ENCODE measurements at regions not wholly inside any gene's neighbourhood (a gene's known extent, or its start where the extent isn't known, plus 50 kb on each side); places are given as distances from the start of the nearest gene placed in this dataset.
"Not testable (repeated sequence)": the region's sequence is repeated elsewhere in the genome, so short reads cannot be mapped to it uniquely, and the experiment has no call there.

DNA sequence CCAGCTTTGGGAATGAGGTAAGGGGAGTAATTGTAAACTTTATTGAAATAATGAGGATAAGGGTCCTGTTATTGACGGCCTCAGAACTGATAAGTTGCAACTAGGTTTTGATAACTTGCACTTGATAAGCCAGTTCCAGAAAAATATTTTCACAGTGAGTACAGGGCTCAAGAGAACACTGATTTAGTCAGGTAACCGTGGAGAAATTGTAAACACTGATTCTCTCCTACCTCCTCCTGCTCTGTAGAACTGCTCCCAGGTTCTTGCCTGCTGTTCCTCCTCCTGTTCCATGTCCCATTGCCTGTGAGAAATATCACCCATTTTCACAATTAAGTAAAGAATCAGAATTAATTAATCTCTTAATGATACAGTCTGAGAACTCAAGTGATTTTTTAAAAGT, 55.0 kb upstream of the CXXC4 start:
- no peak for DNase-seq

DNA sequence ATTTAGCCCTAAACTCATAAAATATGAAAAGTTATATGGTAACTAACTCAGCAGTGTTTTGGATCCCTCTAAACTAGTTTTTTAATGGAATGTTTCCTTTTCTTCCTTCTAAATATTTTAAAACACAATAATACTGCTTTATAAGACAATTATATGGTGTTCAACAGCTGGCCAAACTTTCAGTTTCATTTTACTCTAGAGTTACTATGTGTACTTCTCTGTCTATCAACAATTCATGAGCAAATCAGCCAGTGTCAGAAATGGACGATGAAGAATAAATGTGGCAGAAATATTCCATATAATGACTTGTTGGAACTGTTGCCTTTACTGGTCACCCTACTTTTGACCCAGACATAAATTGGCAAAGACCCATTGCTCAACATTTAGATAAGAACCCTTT, 64.8 kb upstream of the CXXC4 start:
- no peak for DNase-seq

DNA sequence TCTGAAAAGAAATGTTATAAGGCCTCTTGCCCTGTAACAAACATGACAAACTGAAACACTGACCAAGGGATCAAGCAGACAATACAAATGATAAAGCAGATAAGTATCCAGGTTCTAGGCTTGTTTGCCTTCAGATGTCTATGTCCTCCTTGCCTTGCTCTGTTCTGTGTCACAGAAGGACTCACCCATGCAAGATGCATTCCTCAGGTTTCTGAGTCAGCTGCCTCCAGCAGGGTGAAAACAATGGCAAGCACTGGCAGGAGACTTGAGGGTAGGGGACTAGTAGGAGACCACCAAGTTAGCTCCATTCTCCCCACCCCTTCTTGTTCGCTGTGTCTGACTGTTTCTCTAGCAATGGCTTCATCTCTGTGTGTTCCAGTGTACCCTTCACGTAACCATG, 76.6 kb upstream of the CXXC4 start:
- DNase-seq = no peak

DNA sequence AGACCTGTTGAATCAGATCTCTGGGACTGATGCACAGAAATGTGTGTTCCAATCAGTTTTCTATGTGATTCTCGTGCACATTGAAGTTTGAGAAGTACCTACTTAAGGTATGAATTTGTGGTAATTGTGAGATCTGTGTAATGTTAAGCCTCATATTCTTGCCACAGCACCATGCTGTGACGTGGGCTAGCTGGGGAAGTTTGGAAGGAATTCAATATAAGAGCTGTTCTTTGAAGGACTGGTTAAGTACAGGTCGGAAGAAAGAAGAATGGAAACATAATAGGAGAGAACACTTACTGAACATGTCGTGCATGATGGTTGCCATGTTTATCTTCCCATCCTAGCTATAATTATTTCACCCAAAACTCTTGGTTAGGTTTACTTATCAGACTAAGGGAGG, 79.7 kb upstream of the CXXC4 start:
- no peak for DNase-seq

DNA sequence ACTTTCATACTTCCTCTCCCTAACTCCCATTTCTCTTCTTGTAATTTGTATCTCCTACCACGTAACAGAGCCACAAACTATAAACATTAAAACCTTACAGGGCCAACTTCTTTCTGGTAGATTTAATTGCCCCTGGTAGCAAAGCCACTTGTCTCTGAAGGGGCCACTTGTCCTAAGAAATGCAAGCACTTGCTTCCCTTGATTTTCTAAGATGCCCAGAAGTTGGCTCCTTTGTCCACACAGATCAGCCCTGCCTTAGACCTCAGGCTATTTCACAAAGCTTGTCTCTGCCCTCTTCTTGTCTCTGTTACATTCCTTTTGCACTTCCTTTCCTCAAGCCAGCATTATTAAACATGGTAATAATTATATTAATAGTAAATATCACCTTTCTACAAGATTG, 80.6 kb upstream of the CXXC4 start:
- DNase-seq = no peak

DNA sequence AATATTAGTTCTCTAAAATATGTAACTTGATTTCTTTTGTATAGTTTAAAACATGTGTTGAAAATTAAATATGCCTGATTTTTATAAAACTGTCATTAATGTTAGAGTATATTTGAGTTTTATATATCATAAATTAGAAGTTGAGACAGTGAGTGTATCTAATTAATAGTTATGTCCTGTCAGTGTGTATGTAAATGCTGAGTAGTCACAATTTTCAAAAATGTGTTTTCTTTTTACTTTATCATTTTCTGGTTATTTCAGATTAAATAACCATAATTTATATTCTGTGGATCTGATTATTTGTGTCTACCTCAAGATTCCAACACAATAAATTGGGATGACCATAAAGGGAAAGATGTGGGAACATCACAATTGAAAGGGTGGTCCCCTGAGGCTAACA, 82.7 kb upstream of the CXXC4 start:
- DNase-seq = no peak

DNA sequence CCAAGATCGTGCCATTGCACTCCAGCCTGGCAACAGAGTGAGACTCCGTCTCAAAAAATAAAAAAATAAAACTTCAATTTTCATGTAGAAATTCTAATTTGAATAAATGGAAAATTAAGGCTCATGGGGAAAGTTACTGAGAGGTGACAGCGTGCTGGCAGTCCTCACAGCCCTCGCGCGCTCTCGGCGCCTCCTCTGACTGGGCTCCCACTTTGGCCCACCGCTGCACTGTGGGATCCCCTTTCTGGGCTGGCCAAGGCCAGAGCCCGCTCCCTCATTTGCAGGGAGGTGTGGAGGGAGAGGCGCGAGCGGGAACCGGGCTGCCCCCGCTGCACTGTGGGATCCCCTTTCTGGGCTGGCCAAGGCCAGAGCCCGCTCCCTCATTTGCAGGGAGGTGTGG, 86.8 kb upstream of the CXXC4 start:
- not testable (repeated sequence) for DNase-seq

DNA sequence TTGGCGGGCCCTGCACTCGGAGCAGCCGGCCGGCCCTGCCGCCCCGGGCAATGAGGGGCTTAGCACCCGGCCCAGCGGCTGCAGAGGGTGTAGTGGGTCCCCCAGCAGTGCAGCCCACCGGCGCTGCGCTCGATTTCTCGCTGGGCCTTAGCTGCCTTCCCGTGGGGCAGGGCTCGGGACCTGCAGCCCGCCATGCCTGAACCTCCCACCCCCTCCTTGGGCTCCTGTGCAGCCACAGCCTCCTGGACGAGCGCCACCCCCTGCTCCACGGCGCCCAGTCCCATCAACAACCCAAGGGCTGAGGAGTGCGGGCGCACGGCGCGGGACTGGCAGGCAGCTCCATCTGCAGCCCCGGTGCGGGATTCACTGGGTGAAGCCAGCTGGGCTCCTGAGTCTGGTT, 87.4 kb upstream of the CXXC4 start:
- not testable (repeated sequence) for DNase-seq

DNA sequence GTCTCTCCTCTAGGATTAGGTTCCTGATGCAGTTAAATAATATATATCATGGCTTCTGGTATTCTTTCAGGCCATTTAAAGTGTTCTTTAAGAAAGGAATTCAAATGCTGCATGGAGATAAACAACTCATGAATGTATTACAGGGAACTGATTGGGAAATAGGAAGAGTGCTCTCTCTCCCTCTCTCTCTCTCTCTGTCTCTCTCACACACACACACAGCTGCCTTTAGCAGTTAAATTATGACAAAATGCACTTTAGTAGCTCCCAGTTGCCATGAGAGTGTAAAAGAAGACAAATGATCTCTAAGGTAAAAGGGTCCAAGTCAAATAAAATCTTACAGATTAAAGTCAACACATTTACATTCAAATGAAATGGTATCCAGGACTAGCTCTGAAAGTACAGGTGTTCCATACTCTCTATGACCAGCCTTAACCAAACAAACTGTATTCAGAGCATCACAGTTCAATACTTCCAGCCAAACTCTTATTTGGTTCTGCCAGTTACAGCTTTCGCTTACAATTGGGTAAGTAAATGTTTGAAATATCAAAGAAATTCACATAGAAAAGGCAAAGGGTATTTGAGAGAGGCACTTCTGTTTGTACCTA, 94.7 kb upstream of the CXXC4 start:
- no peak for DNase-seq

DNA sequence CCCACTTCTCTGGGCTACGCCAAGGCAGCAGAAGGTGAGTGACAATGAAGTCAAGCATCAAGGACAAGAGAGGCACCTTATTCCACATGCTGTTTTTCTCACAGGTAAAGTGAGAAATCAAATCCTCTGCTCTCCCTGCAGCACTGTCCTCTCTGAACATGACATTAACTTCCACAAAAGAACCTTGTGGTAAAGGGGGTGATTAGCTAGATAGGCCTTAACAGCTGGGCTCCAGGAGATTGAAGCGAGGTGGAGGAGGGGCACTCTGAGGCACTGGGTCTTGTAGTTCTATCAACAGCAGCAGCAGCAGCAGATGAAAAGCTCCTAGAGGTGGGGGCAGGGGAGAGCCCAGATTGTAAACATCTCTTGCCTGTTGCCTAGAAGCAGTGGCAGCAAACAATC, 96.8 kb upstream of the CXXC4 start:
- no peak for DNase-seq

DNA sequence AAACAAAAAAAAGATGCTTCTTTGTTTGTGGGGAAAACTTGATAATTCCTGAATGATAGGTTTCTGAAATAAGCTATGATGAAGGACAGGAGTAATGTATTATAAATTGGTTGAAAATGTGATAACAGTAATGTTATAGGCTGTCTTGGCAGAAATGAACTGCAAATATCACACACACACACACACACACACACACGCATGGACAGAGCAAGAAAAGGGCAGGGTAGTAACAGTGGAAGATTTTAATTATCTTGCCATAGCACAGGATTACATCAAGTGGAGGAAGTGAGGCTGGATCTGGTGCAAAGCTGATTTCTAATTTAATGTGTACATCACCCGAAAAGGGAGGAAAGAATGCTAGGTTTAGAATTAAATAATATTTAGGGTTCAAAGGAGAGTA, 97.5 kb upstream of the CXXC4 start:
- no peak for DNase-seq

DNA sequence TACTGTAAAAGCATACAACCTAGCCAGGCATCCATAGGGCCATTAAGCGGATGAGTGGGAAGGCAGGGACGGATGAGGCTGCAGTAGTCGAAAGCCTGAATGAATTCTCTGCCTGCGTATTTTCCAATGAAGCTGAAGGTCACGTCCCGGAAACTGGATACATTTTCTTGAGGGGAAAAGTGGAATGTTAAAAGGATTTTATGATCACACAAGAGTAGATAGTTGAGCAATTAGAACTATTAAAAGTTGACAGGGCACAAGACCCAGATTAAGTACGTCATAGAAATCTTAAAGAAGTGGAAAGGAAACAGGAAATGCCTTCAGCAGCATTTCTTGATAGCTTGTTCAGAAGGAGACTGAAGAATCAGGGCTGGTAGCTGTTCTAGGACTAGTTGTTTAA, 98.3 kb upstream of the CXXC4 start:
- no peak for DNase-seq

DNA sequence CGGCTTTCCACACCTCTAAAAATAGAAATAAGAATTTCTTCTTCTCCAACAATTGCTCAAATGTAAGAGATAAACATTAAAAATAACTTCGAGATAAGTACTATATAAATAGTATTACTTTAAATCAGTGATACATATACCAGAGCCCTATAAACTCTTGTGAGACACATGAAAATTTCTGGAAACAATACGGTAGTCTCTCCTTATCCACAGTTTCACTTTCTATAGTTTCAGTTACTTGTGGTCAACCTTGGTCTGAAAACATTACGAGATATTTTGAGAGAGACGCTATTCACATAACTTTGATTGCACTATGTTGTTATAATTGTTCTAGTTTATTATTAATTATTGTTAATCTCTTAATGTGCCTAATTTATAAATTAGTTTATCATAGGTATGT, 101.5 kb upstream of the CXXC4 start:
- no peak for DNase-seq

DNA sequence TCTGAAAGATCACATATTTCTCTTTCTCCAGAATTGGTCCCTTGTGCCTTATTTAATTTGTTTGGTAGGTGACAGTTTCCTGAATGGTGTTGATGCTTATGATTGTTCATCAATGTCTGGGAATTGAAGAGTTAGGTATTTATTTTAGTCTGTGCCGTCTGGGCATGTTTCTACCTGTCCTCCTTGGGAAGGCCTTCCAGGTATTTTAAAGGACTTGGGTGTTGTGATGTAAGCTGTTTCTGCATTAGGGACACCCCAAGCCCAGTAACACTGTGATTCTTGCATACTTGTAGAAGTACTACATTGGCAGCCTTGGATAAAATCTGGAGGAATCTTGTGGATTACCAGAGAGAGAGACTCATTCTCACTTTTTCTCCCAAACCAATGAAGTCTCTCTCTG, 120.8 kb upstream of the CXXC4 start:
- no peak for DNase-seq

DNA sequence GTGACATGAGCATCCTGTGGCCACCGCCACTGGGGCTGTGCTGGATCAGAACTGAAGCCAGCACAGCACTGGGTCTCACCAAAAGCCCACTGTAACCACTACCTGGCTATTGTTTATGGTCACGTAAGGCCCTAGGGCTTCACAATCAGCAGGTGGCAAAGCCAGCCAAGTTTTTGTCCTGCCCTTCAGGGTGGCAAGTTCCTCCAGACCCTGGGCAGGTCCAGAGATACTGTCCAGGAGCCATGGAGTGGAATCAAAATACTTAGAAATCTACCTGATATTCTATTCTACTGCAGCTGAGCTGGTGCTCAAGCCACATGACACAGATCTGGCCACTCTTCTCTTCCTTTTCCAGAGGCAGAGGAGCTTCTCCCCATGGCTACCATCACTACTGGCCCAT, 121.2 kb upstream of the CXXC4 start:
- no peak for DNase-seq

DNA sequence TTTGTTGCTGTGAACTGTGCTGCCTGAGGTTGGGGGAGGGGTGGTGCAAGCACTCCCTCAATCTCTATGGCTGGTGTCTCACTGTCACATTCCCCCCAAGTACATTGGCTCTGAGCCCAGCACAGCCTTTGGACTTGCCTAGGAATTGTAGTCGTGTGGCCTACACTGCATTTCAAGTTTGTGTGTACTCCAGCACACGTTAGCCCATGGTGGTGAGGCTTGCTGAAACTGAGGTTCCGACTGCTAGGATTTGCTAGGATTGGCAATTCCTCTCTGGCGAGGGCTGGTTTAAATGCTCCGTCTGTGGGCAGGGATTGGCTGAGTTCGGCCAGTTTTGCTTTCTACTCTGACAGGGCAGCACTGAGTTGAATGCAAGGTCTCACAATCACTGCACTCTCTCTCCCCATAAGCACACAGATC, 121.7 kb upstream of the CXXC4 start:
- DNase-seq = no peak

DNA sequence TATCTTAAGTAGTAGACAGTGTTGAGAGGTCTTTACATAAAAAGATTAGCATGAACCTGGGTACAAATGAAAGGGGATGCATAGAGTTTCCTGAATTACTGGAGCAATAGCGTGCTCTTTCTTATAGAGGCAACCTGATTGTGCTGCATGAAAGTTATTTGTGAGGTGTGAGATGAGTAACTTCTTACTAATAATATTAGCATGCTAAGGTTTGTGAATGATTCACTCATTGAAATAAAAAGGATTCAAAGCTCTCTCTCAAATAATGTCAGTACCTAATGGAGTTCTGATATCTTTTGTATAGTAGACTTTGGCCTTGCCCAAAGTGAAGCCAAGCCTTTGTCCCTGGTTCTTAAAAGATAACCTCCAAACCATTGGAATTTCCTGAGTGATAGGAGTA, 131.0 kb upstream of the CXXC4 start:
- DNase-seq = no peak

DNA sequence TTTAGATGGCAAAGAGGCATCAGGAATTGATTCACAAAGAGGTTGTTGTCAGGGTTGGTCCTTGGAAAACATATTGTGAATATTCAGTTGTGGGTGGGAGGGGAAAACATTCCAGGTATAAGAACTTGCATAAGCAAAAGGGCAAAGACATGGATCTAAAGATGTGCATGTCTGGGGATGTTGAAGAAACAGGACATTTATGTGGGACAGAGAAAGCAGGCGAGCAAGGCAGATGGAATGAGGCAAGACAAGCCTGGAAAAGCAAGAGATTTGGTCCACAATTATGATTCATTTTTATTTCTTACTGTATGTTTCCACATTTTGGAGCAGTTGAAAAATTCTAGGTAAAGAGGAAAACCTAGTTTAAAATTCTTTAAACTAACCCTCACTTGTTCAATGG, 134.9 kb upstream of the CXXC4 start:
- DNase-seq = no peak

DNA sequence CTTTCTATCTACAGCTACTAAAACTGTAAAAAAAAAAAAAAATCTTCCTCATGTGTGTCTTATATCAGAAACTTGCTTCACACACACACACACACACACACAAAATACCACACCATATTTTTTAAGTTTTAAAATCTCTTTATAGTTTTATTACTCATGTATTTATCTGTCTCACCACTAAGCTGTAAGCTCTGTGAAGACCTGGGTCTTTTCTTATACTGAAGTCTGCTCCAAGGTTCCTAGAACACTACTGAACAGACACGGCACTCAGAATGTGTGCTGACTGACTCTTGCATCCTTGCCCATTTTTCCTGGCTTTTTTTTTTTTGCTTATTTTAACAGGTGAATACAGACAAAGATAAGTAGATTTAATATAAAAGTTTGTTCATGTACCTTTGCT, 135.6 kb upstream of the CXXC4 start:
- DNase-seq = no peak

DNA sequence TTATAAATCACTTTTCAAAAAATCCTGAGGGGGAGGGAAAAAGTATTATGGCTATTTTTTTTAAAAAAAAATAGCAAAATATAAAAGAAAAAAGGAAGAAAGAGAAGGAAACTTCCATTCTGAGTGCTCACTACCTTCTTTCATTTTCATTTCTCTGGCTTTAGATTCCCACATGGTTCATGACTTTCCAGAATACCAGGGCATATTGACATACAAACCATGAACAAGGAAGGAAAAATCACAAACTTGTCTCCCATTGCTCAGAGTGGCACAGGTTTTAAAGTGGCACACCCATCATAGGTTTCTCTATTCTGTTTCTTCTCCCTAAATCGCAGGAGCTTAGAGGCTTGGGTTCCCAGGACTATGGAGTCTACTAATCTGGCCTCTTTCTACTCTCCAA, 136.3 kb upstream of the CXXC4 start:
- DNase-seq = no peak

DNA sequence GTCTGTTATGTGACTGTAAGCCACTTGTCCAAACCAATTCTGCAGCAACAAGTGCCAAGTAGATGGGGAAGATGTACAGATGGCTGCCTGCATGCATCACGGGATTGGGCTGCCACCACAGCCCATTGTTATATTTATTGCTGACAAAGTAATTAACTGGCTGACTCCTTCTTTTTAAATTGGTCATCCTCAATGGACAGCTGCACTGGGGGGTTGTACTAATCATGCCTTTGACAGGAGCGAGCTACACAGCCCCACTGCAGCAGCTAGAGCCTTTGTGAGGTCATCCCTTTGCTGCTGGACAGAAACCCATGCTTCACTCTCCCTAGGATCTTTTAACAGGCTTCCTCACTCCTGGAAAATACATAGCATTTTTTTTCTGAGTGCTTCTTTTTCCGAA, 146.7 kb upstream of the CXXC4 start:
- no peak for DNase-seq

DNA sequence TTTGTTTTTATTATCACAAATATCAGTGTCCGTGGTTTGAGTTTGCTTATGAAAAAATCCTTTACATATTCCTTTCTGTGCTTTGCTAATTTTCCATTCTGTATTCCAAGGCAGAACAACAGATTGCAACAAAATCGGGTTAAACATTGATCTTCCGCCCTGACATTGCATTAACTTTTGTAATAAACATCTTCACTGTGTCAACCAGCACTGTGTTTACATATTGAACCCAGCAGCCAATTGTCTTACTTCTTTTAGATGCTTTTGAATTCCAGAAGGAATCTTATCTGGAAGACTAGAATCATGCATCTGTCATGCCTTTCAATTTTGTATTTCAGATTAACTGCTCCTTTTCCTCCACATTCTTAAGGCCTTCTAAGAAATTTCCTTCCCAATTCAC, 147.8 kb upstream of the CXXC4 start:
- no peak for DNase-seq

DNA sequence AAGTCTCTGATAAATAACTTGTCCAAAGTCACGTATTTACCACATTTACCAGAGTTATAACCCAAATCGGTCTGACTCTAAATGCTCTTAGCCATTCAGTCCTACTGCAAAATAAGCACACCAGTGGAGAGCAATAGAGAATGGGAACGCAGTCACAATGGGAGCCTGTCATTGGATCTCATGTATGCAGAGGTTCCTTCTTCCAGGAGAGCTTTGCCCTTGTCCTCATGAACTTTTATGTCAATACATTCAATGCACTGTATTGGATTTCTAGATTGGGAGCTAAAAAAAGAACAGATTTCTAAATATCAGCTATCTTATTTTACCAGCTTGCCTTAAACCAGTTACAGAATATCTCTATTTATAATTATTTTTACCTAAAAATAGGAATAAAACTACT, 149.1 kb upstream of the CXXC4 start:
- DNase-seq = no peak

DNA sequence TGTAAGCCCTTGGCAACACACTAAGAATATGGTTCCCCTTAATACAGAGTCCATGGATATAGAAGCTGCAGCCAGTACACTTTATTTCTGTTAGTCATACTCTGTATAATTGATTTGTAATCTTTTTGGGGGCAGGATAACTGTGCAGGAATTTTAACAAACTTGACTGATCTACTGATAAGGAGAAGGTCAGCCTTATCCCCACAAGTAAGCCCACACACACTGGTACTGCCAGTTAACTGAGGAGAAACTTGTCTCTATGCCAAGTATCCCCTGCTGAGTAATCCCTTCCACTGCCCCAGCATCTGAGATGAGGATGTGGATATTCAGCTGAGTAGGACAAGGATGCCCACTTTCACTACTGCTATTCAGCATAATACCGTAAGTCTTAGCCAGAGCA, 154.9 kb upstream of the CXXC4 start:
- no peak for DNase-seq

DNA sequence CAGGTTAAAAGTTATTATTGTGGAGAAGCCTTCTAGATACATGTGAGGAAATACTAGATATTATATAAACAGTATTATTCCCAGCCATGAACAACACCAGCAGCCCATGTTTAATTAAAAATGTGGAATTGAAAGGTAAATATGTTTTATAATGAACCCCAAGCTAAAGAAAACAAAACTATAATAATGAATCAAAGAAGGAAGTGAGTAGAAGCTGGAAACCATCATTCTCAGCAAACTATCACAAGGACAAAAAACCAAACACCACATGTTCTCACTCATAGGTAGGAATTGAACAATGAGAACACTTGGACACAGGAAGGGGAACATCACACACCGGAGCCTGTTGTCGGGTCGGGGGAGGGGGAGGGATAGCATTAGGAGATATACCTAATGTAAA, 167.6 kb upstream of the CXXC4 start:
- DNase-seq = not testable (repeated sequence)

DNA sequence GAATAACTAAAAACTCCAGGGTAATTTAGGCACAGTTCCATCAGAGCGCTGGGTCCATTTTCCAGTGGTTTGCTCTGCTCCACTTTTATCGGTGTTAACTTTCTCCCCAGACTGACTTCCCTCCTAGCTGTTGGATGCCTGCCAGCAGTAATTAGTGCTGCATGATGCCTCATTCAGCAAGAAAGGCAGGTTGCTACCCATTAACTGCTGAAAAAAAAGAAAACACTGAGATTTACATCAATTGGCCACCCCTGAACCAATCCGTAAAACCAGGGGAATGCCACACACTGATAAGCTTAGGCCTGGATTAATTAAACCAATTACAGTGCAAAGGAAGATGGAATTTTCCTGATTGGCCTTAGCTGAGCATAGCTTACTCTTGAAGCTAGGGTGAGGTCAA, 182.4 kb upstream of the CXXC4 start:
- DNase-seq = no peak
